ENCODE measurements at regions not wholly inside any gene's neighbourhood (a gene's known extent, or its start where the extent isn't known, plus 50 kb on each side); places are given as distances from the start of the nearest gene placed in this dataset.

GRCh38 chr20:12252793-12253192 is 335.1 kb downstream of the BTBD3 start:
- TF ChIP-seq CTCF (IDR thresholded peaks at IDR 0.05; ENCODE audit: insufficient read depth, low read length, poor library complexity, severe bottlenecking) (no peak), EZH2phosphoT487 (conservative IDR thresholded peaks at IDR 0.05; ENCODE audit: low read length) (no peak)
